OCI-LY7 (cell line): ENCODE measurements at regions not wholly inside any gene's neighbourhood (a gene's known extent, or its start where the extent isn't known, plus 50 kb on each side); places are given as distances from the start of the nearest gene placed in this dataset.

Source experiments
- BruUV-seq: library from RNA; stranded (reverse); fragments of 400-500 nt; replicated peaks from 2 replicates; lab custom pipeline; 2021; lab: Mats Ljungman, UMichigan
- CTCF ChIA-PET: fragments of 300-600 bp; sonication (Branson Sonifier 250); formaldehyde crosslinking; loops from one replicate; lab custom pipeline; 2022; ENCODE audit warnings: antibody characterized with exemption; ENCODE audit not compliant: unreplicated experiment; lab: Charles Lee
- POLR2A ChIA-PET: fragments of 300-600 bp; sonication (Branson Sonifier 250); formaldehyde crosslinking; loops from one replicate; lab custom pipeline; 2022; ENCODE audit warnings: antibody characterized with exemption; lab: Charles Lee
- DNase-seq: peaks from one replicate; pipeline ENCODE4 v3.0.0-alpha.2; 2015; ENCODE audit warnings: low spot score
- H2AFZ ChIP-seq: fragments of 200-600 bp; sonication (generic), shearing (Covaris generic); 2 replicates; pipeline ENCODE4 v1.6.1; 2014; ENCODE audit warnings: mild to moderate bottlenecking, antibody characterized with exemption, low read length, moderate library complexity
- H3K27ac ChIP-seq: fragments of 200-600 bp; sonication (generic); 2 replicates; pipeline ENCODE4 v1.5.1; 2014; ENCODE audit warnings: mixed run types, low read depth, mild to moderate bottlenecking, moderate library complexity, low read length, inconsistent platforms; ENCODE audit not compliant: poor library complexity, severe bottlenecking
- H3K36me3 ChIP-seq: fragments of 200-600 bp; sonication (generic); 2 replicates; pipeline ENCODE4 v1.6.1; 2014; ENCODE audit warnings: mild to moderate bottlenecking, antibody characterized with exemption, low read length, moderate library complexity, mixed read lengths; ENCODE audit not compliant: insufficient read depth
- H3K4me1 ChIP-seq: fragments of 200-600 bp; sonication (generic); 2 replicates; pipeline ENCODE4 v1.5.1; 2014; ENCODE audit warnings: mild to moderate bottlenecking, low read length; ENCODE audit not compliant: insufficient read depth, poor library complexity, severe bottlenecking
- H3K4me2 ChIP-seq: fragments of 200-600 bp; sonication (generic); 2 replicates; pipeline ENCODE4 v1.6.1; 2014; ENCODE audit warnings: mild to moderate bottlenecking, low read length
- H3K4me3 ChIP-seq: fragments of 200-600 bp; sonication (generic); 2 replicates; pipeline ENCODE4 v1.5.1; 2014; ENCODE audit warnings: mild to moderate bottlenecking, low read depth, low read length; ENCODE audit not compliant: poor library complexity, severe bottlenecking
- H3K79me2 ChIP-seq: fragments of 200-600 bp; sonication (generic); 2 replicates; pipeline ENCODE4 v1.6.1; 2016; ENCODE audit warnings: low read depth, mild to moderate bottlenecking, low read length, moderate library complexity, mixed read lengths; ENCODE audit not compliant: insufficient read depth
- H3K9me2 ChIP-seq: fragments of 200-600 bp; sonication (generic); 2 replicates; pipeline ENCODE4 v1.6.1; 2016; ENCODE audit warnings: mild to moderate bottlenecking, low read length, mixed read lengths; ENCODE audit not compliant: insufficient read depth
- H3K9me3 ChIP-seq: fragments of 200-600 bp; sonication (generic); 2 replicates; pipeline ENCODE4 v1.6.1; 2014; ENCODE audit warnings: mild to moderate bottlenecking, mixed run types, low read length, mixed read lengths
- H4K20me1 ChIP-seq: fragments of 200-600 bp; sonication (generic); 2 replicates; pipeline ENCODE4 v1.6.1; 2014; ENCODE audit warnings: mild to moderate bottlenecking, antibody characterized with exemption, low read length, moderate library complexity, mixed read lengths; ENCODE audit not compliant: insufficient read depth
- CTCF ChIP-seq: fragments of 200-600 bp; sonication (generic); conservative IDR thresholded peaks from 2 replicates; pipeline ENCODE4 v1.5.1; 2014; ENCODE audit warnings: mild to moderate bottlenecking, antibody characterized with exemption, low read length, moderate library complexity, mixed read lengths
- EZH2phosphoT487 ChIP-seq: fragments of 200-600 bp; sonication (generic); IDR thresholded peaks from 2 replicates; pipeline ENCODE4 v1.6.1; 2018; ENCODE audit warnings: low read depth, borderline replicate concordance, mild to moderate bottlenecking, mixed run types, antibody characterized with exemption, low read length, moderate library complexity, mixed read lengths
- intact Hi-C: fragments of 100-400 bp; cut with micrococcal nuclease; formaldehyde crosslinking; loops from one replicate; pipeline ENCODE4 v1.10.0; 2022; ENCODE audit not compliant: unreplicated experiment

DNA sequence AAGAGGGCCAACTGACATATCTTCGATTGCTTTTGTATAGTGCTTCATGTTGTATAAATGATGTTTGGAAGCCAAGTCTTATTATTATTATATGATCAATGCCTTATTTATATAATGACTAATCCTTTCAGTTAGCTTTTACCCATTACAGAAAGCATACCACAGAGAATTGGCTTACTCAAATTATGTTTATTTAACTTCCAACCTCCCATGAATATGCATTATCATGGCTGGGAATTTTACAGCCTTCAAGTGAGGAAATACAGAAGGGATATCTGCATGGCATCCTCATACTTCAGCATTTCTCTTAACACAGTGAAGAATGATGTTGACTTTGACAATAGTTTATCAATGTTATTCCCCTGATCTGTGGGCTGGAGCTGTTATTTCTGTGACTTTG, 225.9 kb upstream of the GAP43 start:
- TF ChIP-seq EZH2phosphoT487 (no peak), CTCF (no peak)
- H2AFZ ChIP-seq = no peak overlapping the region
- no peak overlapping the region for H3K27ac ChIP-seq
- BruUV-seq = no TSS peak
- intact Hi-C loops = no loop called here
- no peaks in the 10 kb centered on the region for H3K9me3 ChIP-seq
- no peaks in the 10 kb centered on the region for H3K9me2 ChIP-seq
- CTCF ChIA-PET = no interaction called here
- POLR2A ChIA-PET = no interaction called here
- no peaks in the 10 kb centered on the region; the same call in 1 of the 2 replicates for H4K20me1 ChIP-seq
- no peak for DNase-seq
- no peaks in the 10 kb centered on the region for H3K36me3 ChIP-seq
- H3K4me2 ChIP-seq = no peak overlapping the region
- H3K79me2 ChIP-seq = no peaks in the 10 kb centered on the region
- no peaks in the 10 kb centered on the region for H3K4me1 ChIP-seq
- H3K4me3 ChIP-seq = no peak overlapping the region

- BruUV-seq = no TSS peak
- H3K79me2 ChIP-seq = no peaks in the 10 kb centered on the region
- CTCF ChIA-PET = no interaction called here
- no peak for TF ChIP-seq EZH2phosphoT487
- TF ChIP-seq CTCF = no peak
- POLR2A ChIA-PET = no interaction called here
- H3K27ac ChIP-seq = no peak overlapping the region
- H4K20me1 ChIP-seq = no peaks in the 10 kb centered on the region; the same call in 1 of the 2 replicates
- H3K4me1 ChIP-seq = no peaks in the 10 kb centered on the region
- H3K36me3 ChIP-seq = no peaks in the 10 kb centered on the region
- DNase-seq = no peak
- H3K9me3 ChIP-seq = no peaks in the 10 kb centered on the region
- H2AFZ ChIP-seq = no peak overlapping the region
- intact Hi-C loops = no loop called here
- H3K4me2 ChIP-seq = no peak overlapping the region
- H3K4me3 ChIP-seq = no peak overlapping the region
- H3K9me2 ChIP-seq = no peaks in the 10 kb centered on the region
Observed at GRCh38 chr3:115398506-115398905, 224.8 kb upstream of the GAP43 start.

DNA sequence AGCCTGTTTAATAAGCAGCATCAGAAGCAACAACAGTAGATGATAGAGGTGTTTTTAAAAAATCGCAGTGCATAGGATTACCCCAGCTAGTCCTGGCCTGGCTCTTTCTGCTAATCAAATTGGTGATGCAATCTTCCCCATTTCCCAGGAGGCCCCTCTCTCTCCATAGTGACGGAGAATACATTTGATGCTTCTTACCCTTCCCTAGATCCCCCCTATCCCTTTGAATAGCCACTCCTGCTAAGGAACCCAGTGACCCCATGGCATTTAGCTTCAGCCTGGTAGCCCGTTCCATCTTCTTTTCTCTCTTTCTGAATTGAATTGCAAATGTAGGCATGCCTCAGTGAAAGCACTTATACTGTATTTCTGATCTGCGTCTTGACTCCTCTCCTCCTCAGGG, 223.6 kb upstream of the GAP43 start:
- CTCF ChIA-PET = no interaction called here
- H3K36me3 ChIP-seq = no peaks in the 10 kb centered on the region
- intact Hi-C loops = no loop called here
- no peaks in the 10 kb centered on the region for H3K4me1 ChIP-seq
- no peaks in the 10 kb centered on the region for H3K9me3 ChIP-seq
- H4K20me1 ChIP-seq = no peaks in the 10 kb centered on the region; the same call in 1 of the 2 replicates
- POLR2A ChIA-PET = no interaction called here
- no peak overlapping the region for H3K4me3 ChIP-seq
- DNase-seq = no peak
- H2AFZ ChIP-seq = no peak overlapping the region
- H3K4me2 ChIP-seq = no peak overlapping the region
- TF ChIP-seq EZH2phosphoT487 (no peak), CTCF (no peak)
- no peak overlapping the region for H3K27ac ChIP-seq
- H3K79me2 ChIP-seq = no peaks in the 10 kb centered on the region
- BruUV-seq = no TSS peak
- H3K9me2 ChIP-seq = no peaks in the 10 kb centered on the region
